CD14-positive monocyte (primary cell): ENCODE measurements at regions not wholly inside any gene's neighbourhood (a gene's known extent, or its start where the extent isn't known, plus 50 kb on each side); places are given as distances from the start of the nearest gene placed in this dataset.

Experiments used
- DNase-seq, 3 donors: peaks; one replicate each; pipeline ENCODE4 v3.0.0-alpha.2; 2011 to 2022
- H2AFZ ChIP-seq: 2 replicates; pipeline ENCODE4 v1.6.0; 2012; ENCODE audit warnings: mild to moderate bottlenecking, low read depth, low read length, inconsistent platforms; ENCODE audit not compliant: insufficient read depth, poor library complexity, severe bottlenecking
- H3K27ac ChIP-seq, 2 donors: 1 replicate in 1 of 2; 2 replicates in 1 of 2; pipeline ENCODE4 v1.5.1; 2012 to 2013; ENCODE audit warnings: low read length in 2 of 2, control low read depth in 1 of 2, inconsistent platforms in 1 of 2, low read depth in 1 of 2, mild to moderate bottlenecking in 1 of 2
- H3K27me3 ChIP-seq, 2 donors: one replicate each; pipeline versions ENCODE4 v1.6.0 to v1.6.1; 2011 to 2013; ENCODE audit warnings: low read length in 2 of 2; ENCODE audit not compliant: control insufficient read depth in 2 of 2, insufficient read depth in 2 of 2
- H3K36me3 ChIP-seq, 2 donors: replicated peaks in 1 of 2; 1 replicate in 1 of 2; 2 replicates in 1 of 2; pipeline versions ENCODE4 v1.5.1 to v1.6.1; 2012 to 2013; ENCODE audit warnings: low read length in 2 of 2, control low read depth in 1 of 2, inconsistent platforms in 1 of 2, mild to moderate bottlenecking in 1 of 2; ENCODE audit not compliant: insufficient read depth in 2 of 2, control insufficient read depth in 1 of 2
- H3K4me1 ChIP-seq, 2 donors: 1 replicate in 1 of 2; 2 replicates in 1 of 2; pipeline versions ENCODE4 v1.5.1 to v1.6.1; 2012 to 2013; ENCODE audit warnings: low read length in 2 of 2, control low read depth in 1 of 2, inconsistent platforms in 1 of 2, mild to moderate bottlenecking in 1 of 2, moderate library complexity in 1 of 2; ENCODE audit not compliant: insufficient read depth in 2 of 2, control insufficient read depth in 1 of 2
- H3K4me2 ChIP-seq: replicated peaks from 2 replicates; pipeline ENCODE3; 2012; ENCODE audit warnings: low read length, moderate library complexity, mild to moderate bottlenecking; ENCODE audit not compliant: poor library complexity, severe bottlenecking; ENCODE audit errors: extremely low read depth
- H3K4me3 ChIP-seq, 3 experiments: fragments of 200-600 bp in 1 of 3; sonication (generic) in 1 of 3; replicated peaks in 1 of 3; 1 replicate in 2 of 3; 2 replicates in 1 of 3; pipeline ENCODE4 v1.5.1; 2011 to 2013; ENCODE audit warnings: low read length in 3 of 3, mild to moderate bottlenecking in 3 of 3, control low read depth in 2 of 3, low read depth in 2 of 3, inconsistent platforms in 1 of 3, moderate library complexity in 1 of 3
- H3K79me2 ChIP-seq: 2 replicates; pipeline ENCODE4 v1.6.0; 2012; ENCODE audit warnings: mild to moderate bottlenecking, control low read depth, inconsistent platforms, low read length, moderate library complexity; ENCODE audit not compliant: insufficient read depth
- H3K9ac ChIP-seq: 2 replicates; pipeline ENCODE4 v1.6.0; 2017; ENCODE audit warnings: low read length, mild to moderate bottlenecking; ENCODE audit not compliant: insufficient read depth, poor library complexity, severe bottlenecking
- H3K9me3 ChIP-seq, 2 donors: replicated peaks in 1 of 2; 1 replicate in 1 of 2; 2 replicates in 1 of 2; pipeline versions ENCODE4 v1.5.1 to v1.6.1; 2012 to 2013; ENCODE audit warnings: low read length in 2 of 2, control low read depth in 1 of 2; ENCODE audit not compliant: control insufficient read depth in 1 of 2, insufficient read depth in 1 of 2
- H4K20me1 ChIP-seq: 2 replicates; pipeline ENCODE4 v1.6.0; 2012; ENCODE audit warnings: mild to moderate bottlenecking, low read length, control low read depth, moderate library complexity; ENCODE audit not compliant: insufficient read depth
- H3K27ac Mint-ChIP-seq, 7 donors: one replicate each; pipeline ENCODE4 v1.8.0; 2020; ENCODE audit warnings: mild to moderate bottlenecking in 7 of 7, mixed read lengths in 7 of 7, moderate library complexity in 6 of 7, inconsistent platforms in 2 of 7
- H3K27me3 Mint-ChIP-seq, 3 donors: one replicate each; pipeline ENCODE4 v1.8.0; 2021 to 2022; ENCODE audit warnings: low read depth in 3 of 3, mild to moderate bottlenecking in 3 of 3, mixed read lengths in 3 of 3, moderate library complexity in 3 of 3, inconsistent platforms in 1 of 3
- H3K36me3 Mint-ChIP-seq, 2 donors: one replicate each; pipeline ENCODE4 v1.8.0; 2020; ENCODE audit warnings: mixed read lengths in 2 of 2, inconsistent platforms in 1 of 2, mild to moderate bottlenecking in 1 of 2
- H3K4me1 Mint-ChIP-seq: one replicate; pipeline ENCODE4 v1.8.0; 2020; ENCODE audit warnings: mild to moderate bottlenecking, mixed read lengths
- H3K4me3 Mint-ChIP-seq, 2 donors: one replicate each; pipeline ENCODE4 v1.8.0; 2020; ENCODE audit warnings: mild to moderate bottlenecking in 2 of 2, mixed read lengths in 2 of 2, moderate library complexity in 1 of 2
- H3K9me3 Mint-ChIP-seq, 7 donors: one replicate each; pipeline ENCODE4 v1.8.0; 2020 to 2022; ENCODE audit warnings: mixed read lengths in 7 of 7, mild to moderate bottlenecking in 6 of 7, moderate library complexity in 6 of 7, inconsistent platforms in 2 of 7
- CTCF ChIP-seq: fragments of 200-600 bp; IDR thresholded peaks from one replicate; pipeline ENCODE4 v1.8.0; 2022; ENCODE audit warnings: antibody characterized with exemption, mild to moderate bottlenecking
- WGBS: methylation state at CpG from one replicate; pipeline ENCODE4 v1.1.5; 2013; ENCODE audit warnings: missing lambda C conversion rate; ENCODE audit not compliant: insufficient coverage; 5-methylcytosine and 5-hydroxymethylcytosine counted together
- intact Hi-C, 2 donors: fragments of 100-400 bp; cut with micrococcal nuclease; formaldehyde crosslinking; loops; one replicate each; pipeline versions ENCODE4 v1.15.0 to v1.15.1; 2023

- H3K27me3 ChIP-seq = no peaks in the 10 kb centered on the region
- no peaks in the 10 kb centered on the region for H3K9me3 Mint-ChIP-seq
- H3K27ac ChIP-seq = no peak overlapping the region
- no peaks in the 10 kb centered on the region for H4K20me1 ChIP-seq
- H3K79me2 ChIP-seq = no peaks in the 10 kb centered on the region
- intact Hi-C loops = no loop called here
- WGBS = 74% methylated on average over 2 of the region's 4 CpGs
- H3K27me3 Mint-ChIP-seq = peaks cover 7 to 18% (median 9%) of the 10 kb centered on the region in 3 donors
- no peak overlapping the region for H3K27ac Mint-ChIP-seq
- H3K9me3 ChIP-seq = no peaks in the 10 kb centered on the region
- no peaks in the 10 kb centered on the region for H3K36me3 Mint-ChIP-seq
- H3K4me2 ChIP-seq = no peak overlapping the region
- no peaks in the 10 kb centered on the region for H3K36me3 ChIP-seq
- H3K9ac ChIP-seq = no peak overlapping the region
- TF ChIP-seq CTCF = no peak
- H3K4me1 Mint-ChIP-seq = no peaks in the 10 kb centered on the region
- no peaks in the 10 kb centered on the region for H3K4me1 ChIP-seq
- H3K4me3 ChIP-seq = no peak overlapping the region
- no peak overlapping the region for H2AFZ ChIP-seq
- H3K4me3 Mint-ChIP-seq = no peak overlapping the region
- DNase-seq = no peak
Observed at GRCh38 chr17:74037320-74037719, 166.2 kb upstream of the RPL38 start.

- H3K4me2 ChIP-seq = no peak overlapping the region
- no peak overlapping the region for H3K9ac ChIP-seq
- no peaks in the 10 kb centered on the region for H3K4me1 ChIP-seq
- H3K36me3 ChIP-seq = no peaks in the 10 kb centered on the region
- H3K27ac Mint-ChIP-seq = no peak overlapping the region
- no peak for TF ChIP-seq CTCF
- no peaks in the 10 kb centered on the region for H3K4me1 Mint-ChIP-seq
- no peaks in the 10 kb centered on the region for H3K9me3 ChIP-seq
- no peaks in the 10 kb centered on the region for H4K20me1 ChIP-seq
- intact Hi-C loops = no loop called here
- no peaks in the 10 kb centered on the region for H3K27me3 ChIP-seq
- DNase-seq = no peak
- no peaks in the 10 kb centered on the region for H3K79me2 ChIP-seq
- H3K9me3 Mint-ChIP-seq = no peaks in the 10 kb centered on the region
- 96% methylated on average over 6 of the region's 9 CpGs for WGBS
- peaks cover 4 to 17% (median 5%) of the 10 kb centered on the region in 3 donors for H3K27me3 Mint-ChIP-seq
- no peaks in the 10 kb centered on the region for H3K36me3 Mint-ChIP-seq
- no peak overlapping the region for H3K4me3 ChIP-seq
- no peak overlapping the region for H2AFZ ChIP-seq
- no peak overlapping the region for H3K4me3 Mint-ChIP-seq
- no peak overlapping the region for H3K27ac ChIP-seq
Observed at GRCh38 chr17:74040291-74040690, 163.2 kb upstream of the RPL38 start.
